NCI-H1417 (cell line): ENCODE measurements at regions not wholly inside any gene's neighbourhood (a gene's known extent, or its start where the extent isn't known, plus 50 kb on each side); places are given as distances from the start of the nearest gene placed in this dataset.

Experiments
- DNase-seq, 3 experiments: peaks; one replicate each; lab custom pipeline; 2025; lab: John Stamatoyannopoulos, UW

GRCh38 chr10:78515038-78515872 lies 481.6 kb downstream of the RPS24 start:
- DNase-seq, result no peak

GRCh38 chr10:78515873-78516153 lies 482.1 kb downstream of the RPS24 start:
- DNase-seq, result no peak

DNA sequence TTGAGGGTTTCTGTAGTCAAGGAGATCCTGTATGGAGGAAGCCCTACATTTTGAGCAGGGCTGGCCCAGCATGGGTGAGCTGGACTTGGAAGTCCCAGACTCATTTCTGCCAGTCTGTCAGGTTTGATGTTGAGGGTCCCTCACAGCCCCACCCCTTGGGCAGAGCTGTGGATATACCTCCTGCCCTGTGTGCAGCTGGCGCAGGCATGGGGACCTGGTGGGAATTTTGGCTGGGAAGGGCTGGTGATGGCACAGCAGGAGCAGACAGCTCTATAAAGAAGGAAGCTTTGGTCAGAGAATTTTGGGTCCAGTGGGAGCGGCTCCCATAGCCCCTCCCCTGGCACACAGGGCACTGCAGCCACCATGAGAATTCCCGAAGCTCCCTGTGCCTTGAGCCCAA lies 482.6 kb downstream of the RPS24 start:
- DNase-seq, result no peak

- DNase-seq, result peak in 1 of 3 experiments; percentile 8
Observed at GRCh38 chr10:78516756-78517155, 483.1 kb downstream of the RPS24 start.

- no peak for DNase-seq
Observed at GRCh38 chr10:78518224-78518623, 484.6 kb downstream of the RPS24 start.

- peak in 1 of 3 experiments; percentile 9 for DNase-seq
Observed at GRCh38 chr10:78520737-78521430, 487.2 kb downstream of the RPS24 start.

DNA sequence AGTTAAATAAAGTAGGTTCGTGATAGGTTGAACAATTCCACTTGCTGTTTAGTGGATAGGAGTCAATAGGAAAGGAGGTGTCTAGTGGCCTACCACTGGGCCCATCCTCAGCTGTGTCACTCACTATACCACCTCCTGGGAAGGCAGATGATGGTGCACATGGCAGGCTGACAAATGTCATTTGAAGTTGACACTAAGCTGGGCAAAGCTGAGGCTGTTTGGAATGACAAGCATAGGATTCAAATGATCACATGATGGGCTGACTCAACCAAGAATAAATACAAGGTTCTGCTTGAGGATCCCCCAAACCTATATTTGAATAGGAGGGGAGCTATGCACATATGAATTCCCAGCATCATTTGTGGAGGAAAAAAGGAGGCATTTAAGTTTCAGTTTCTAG lies 489.8 kb downstream of the RPS24 start:
- no peak for DNase-seq

DNA sequence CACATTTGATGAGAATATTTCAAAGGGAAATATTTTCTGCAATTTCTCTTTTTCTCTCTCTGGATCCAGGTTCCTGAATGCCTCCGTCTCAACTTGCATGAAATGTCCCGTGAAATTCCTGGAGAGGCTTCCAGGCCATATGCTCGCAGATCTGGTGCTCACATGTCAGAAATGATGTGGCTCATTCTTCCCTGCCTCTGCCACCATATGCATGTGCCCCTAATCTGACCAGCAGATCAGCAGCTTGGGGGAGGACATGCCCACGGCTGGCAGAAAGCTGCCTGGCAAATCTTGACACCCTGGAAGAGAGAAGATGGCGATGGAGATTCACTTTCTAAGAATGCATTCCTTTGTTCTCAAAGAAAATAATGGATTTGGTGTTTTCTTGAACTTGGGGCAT lies 490.7 kb downstream of the RPS24 start:
- DNase-seq, result no peak

DNA sequence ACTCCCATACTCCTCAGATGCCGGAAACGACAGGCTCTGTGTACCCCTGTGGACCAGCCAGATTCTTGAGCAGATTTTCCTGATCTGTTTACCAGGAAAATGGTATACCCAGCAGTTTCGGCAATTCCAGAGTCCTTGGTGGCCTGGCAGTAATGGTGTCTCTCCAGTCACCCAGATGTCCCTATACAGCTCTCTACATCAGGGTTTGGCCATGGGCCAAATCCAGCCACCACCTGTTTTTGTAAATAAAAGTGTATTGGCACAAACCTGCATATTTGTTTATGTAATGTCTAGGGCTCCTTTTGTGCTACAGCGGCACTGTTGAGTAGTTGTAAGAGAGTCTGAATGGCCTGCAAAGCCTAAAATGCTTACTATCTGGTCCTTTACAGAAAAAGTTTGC lies 491.3 kb downstream of the RPS24 start:
- DNase-seq, result peak; percentile 27 to 71 (median 32)

DNA sequence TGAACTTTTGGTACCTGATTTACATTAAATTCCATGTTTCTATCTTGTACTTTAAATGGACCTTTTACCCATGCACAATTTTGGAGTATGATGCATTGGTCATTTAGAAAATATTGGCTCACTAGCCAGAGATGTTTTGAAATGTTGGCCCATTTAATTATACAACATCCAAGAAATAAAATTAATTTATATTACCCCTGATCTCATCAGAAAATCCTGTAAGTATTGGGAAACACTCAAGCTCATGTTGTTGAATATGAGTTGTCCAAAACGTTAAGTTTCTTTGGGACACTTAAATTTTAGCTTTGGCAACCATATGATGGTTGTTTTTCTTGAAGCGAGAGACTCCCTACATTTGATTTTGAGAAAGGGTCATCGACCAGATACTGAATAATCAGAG lies 492.7 kb downstream of the RPS24 start:
- no peak for DNase-seq

GRCh38 chr10:78527296-78527695 lies 493.6 kb downstream of the RPS24 start:
- no peak for DNase-seq

DNA sequence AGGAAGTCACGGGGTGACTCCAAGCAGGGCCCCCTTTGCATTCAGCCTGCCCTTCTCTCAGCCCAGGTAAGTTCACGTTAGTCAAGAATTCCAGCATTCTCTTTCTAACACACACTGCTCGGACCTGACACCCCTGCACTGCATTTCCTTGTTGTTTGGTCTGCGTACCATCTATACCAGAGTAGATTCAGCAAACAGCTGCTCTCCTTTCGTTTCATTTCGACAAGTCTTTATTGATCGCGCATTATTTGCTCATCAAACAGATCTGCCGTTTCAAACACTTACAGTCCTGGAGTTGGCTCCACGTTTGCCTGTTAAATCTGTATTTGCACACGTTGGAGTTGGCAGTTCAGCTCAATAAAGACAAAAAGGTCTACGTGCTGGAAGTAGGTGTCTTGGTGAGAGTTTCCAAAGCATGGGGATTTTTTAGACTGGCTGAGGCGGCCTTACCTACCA lies 495.1 kb downstream of the RPS24 start:
- DNase-seq, result peak; percentile 44 to 89 (median 74)

DNA sequence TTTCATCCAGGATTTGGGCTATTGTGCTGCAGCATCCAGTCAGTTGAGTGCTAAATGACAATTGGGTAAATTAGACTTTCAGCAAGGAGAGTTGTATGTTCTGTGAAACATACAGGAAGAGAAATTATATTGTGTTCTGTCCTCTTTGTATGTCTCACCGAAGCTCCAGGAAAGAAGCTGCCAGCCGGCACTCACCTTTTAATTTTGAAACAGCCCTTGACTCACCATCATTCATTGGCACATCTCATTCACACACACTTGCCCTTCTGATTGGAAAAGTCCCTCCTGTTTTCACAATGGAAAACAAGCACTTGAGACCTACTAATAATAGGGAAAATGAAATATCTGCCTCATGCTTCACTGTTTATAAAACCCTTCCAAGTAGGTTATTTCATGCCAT lies 495.6 kb downstream of the RPS24 start:
- DNase-seq, result peak; percentile 58 to 94 (median 72)

GRCh38 chr10:78531088-78531487 lies 497.4 kb downstream of the RPS24 start:
- no peak for DNase-seq

GRCh38 chr10:78532480-78533042 lies 498.9 kb downstream of the RPS24 start:
- no peak for DNase-seq

DNA sequence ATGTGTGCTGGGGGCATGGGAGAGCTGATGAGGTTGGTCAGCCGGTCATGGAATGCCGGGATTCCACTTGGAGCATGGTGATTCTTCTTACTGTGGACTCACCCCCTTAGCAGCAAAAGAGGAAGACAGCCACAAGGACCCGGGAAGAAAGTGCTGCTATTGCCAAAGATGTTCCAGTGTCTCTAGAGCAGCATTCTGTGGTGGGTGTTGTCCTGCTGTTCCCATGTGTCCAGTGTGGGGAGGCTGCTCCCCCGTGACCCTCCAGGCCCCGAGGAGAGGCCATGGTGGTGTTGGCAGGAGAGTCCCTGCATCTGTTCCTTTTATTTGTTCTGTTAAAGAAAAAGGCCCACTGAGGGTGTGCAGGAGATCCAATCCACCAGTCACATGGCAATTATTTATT lies 499.4 kb downstream of the RPS24 start:
- no peak for DNase-seq

DNA sequence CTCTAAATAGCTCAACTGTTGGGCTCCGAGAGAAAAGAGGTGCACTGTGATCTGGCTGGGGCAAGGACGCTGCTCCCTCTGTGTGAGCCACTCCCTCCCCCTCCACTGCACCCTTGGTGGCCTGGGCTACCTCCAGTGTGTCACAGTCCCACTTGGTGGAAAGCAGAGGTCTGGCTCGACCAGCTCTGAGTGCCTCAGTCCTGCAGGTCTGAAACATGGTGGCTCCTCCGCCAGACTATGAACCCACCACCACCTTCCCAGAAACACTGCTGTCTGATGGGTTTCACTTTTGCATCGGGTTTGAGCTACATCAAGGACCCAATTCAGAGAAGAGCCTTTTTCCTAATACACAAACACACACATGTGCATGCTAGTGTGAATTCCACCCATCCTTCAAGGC lies 500.1 kb downstream of the RPS24 start:
- DNase-seq, result no peak

- no peak for DNase-seq
Observed at GRCh38 chr10:78535716-78536218, 502.1 kb downstream of the RPS24 start.

DNA sequence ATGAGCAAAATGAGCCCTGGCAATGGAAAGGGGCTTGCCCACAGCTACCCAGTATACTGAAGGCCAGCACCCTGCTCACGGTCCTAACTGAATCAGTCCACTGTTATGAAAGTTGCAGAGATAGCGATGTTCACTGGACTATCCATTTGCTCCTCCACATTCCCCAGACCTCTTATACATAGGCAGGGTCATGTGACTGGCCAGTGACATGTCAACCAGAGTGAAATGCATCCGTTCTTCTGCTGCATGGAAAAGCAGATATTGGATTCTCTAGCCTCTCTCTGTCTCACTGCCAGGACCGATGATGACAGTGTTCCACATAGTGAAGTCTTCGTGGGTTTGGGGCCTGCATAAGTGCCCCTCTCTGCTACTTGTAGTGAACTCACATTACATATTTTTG lies 503.4 kb downstream of the RPS24 start:
- no peak for DNase-seq

DNA sequence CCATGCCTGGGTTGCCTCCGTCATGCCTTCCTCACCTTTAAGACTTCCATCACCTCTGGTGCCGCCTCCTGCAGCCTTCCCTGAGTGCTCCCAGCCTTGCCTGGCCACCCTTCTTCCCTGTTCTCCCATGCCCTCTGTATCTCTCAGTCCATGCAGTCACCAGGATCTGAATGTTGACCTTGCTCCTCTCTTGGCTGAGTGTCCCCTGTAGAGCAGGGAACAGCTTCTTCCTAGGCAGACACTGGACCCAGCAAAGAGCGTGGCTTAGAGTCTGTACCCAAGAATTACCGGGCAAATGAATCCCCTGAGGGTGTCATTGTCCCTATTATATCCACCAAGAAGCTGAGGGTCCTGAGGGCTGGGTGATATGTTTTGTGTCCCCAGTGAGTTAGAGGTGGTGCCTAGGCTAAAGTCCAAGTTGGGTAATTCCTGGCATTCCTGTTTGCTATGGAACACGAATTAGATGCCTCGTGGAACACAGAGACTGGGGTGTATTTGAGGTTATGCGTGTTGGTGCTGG lies 505.6 kb downstream of the RPS24 start:
- no peak for DNase-seq

DNA sequence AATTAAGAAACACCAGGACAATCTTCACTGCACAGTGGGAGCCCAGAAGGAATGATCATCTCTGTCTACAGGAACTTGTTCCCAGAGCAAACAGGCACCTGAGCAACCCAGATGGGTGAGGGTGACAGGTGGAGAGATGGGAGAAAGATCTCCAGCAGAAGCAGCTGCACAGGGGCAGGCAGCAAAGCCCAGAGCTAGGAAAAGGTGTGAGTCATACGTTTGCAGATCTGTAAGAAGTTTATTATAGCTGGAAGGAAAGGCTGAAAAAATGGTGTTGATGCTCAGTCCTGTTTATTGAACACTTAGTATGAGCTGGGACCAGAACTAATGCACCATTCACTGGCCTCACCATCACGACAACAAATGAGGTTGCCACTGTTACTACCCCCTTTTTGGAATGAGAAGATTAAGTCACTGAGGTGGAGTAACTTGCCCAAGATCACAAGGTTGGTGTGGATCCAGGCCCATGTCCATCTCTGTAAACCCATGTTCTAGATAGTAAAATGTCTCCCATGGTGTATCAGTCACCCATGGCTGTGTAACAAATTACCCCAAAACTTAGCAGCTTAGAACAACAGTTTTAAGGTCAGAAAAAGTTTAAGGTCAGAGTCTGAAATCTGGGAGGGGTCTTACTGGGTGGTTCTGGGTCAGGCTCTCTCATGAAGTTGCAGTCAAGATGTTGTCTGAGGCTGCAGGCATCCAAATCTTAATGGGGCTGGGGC lies 506.9 kb downstream of the RPS24 start:
- no peak for DNase-seq

- DNase-seq, result no peak
Observed at GRCh38 chr10:78541481-78542140, 507.9 kb downstream of the RPS24 start.
